Activated naive CD4-positive, alpha-beta T cell treated with anti-CD3 and anti-CD28 coated beads, Interleukin-2, amount 10 ng/mL, durations not matched to agents 7 days and 5 days (primary cell): ENCODE measurements at regions not wholly inside any gene's neighbourhood (a gene's known extent, or its start where the extent isn't known, plus 50 kb on each side); places are given as distances from the start of the nearest gene placed in this dataset.

ENCODE experiments used
- CTCF ChIA-PET: fragments of 350-600 bp; sonication (Branson Sonifier 250); formaldehyde crosslinking; loops from one replicate; lab custom pipeline; 2021; ENCODE audit warnings: antibody characterized with exemption; lab: Charles Lee
- DNase-seq: peaks from one replicate; pipeline ENCODE4 v3.0.0-alpha.2; 2020
- H3K27ac Mint-ChIP-seq: one replicate; pipeline ENCODE4 v1.8.0; 2021; ENCODE audit warnings: mild to moderate bottlenecking, moderate library complexity, mixed read lengths
- H3K27me3 Mint-ChIP-seq: one replicate; pipeline ENCODE4 v1.8.0; 2021; ENCODE audit warnings: mild to moderate bottlenecking, mixed read lengths
- H3K36me3 Mint-ChIP-seq: one replicate; pipeline ENCODE4 v1.8.0; 2021; ENCODE audit warnings: mixed read lengths
- H3K4me1 Mint-ChIP-seq: one replicate; pipeline ENCODE4 v1.8.0; 2021; ENCODE audit warnings: mixed read lengths
- H3K4me3 Mint-ChIP-seq: one replicate; pipeline ENCODE4 v1.8.0; 2021; ENCODE audit warnings: mild to moderate bottlenecking, moderate library complexity, mixed read lengths
- H3K9me3 Mint-ChIP-seq: one replicate; pipeline ENCODE4 v1.8.0; 2021; ENCODE audit warnings: mixed read lengths

DNA sequence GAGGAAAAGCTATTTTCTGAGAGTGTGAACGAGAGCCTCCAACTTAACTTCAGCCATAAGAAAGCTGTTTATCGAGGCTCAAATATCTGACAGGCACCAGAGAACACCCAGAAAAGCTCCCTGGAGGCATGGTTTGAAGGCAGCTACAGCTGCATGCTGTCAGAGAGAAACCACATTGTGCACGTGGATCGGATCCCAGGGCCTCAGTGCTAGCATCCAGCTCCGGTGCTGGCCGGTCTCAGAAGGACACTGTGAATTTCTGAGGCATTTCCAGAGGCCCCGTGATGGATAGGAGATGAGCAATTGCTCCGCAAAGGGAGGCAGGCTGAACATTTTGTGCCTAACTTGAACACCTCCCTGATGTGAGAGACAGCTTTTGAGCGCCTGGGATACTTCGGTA lies 315.7 kb downstream of the FGF9 start:
- Mint-ChIP-seq H3K9me3 (no peaks in the 10 kb centered on the region), H3K4me1 (no peaks in the 10 kb centered on the region), H3K36me3 (no peaks in the 10 kb centered on the region), H3K4me3 (no peak overlapping the region), H3K27ac (no peak overlapping the region), H3K27me3 (no peaks in the 10 kb centered on the region)
- DNase-seq = no peak
- CTCF ChIA-PET = no interaction called here

DNA sequence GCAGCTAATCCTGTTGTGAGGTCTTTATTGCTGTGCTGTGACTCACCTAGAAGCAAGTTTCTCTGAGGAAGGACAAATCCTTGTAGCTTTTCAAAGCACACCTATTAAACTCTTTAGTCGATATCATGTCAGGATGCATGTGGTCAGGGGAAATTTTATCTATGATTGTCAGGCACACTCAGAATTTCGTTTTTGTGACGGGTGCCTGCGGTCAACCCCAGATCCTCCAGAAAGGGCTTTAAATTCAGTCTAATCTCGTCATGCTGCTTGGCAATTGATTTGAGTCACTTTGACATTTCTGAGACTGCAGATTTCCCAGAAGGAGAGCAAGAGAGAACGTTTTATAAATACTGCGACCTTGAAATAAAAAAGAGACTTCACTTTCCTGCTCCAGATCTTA lies 316.9 kb downstream of the FGF9 start:
- CTCF ChIA-PET = no interaction called here
- Mint-ChIP-seq H3K4me1 (no peaks in the 10 kb centered on the region), H3K9me3 (no peaks in the 10 kb centered on the region), H3K4me3 (no peak overlapping the region), H3K27ac (no peak overlapping the region), H3K27me3 (no peaks in the 10 kb centered on the region), H3K36me3 (no peaks in the 10 kb centered on the region)
- no peak for DNase-seq

GRCh38 chr13:21988624-21989023 lies 317.8 kb downstream of the FGF9 start:
- CTCF ChIA-PET = no interaction called here
- Mint-ChIP-seq H3K4me3 (no peak overlapping the region), H3K4me1 (no peaks in the 10 kb centered on the region), H3K9me3 (no peaks in the 10 kb centered on the region), H3K36me3 (no peaks in the 10 kb centered on the region), H3K27ac (no peak overlapping the region), H3K27me3 (no peaks in the 10 kb centered on the region)
- DNase-seq = no peak

GRCh38 chr13:21996049-21996448 lies 325.2 kb downstream of the FGF9 start:
- Mint-ChIP-seq H3K27ac (no peak overlapping the region), H3K9me3 (no peaks in the 10 kb centered on the region), H3K36me3 (no peaks in the 10 kb centered on the region), H3K4me3 (no peak overlapping the region), H3K4me1 (no peaks in the 10 kb centered on the region), H3K27me3 (no peaks in the 10 kb centered on the region)
- CTCF ChIA-PET = no interaction called here
- no peak for DNase-seq

DNA sequence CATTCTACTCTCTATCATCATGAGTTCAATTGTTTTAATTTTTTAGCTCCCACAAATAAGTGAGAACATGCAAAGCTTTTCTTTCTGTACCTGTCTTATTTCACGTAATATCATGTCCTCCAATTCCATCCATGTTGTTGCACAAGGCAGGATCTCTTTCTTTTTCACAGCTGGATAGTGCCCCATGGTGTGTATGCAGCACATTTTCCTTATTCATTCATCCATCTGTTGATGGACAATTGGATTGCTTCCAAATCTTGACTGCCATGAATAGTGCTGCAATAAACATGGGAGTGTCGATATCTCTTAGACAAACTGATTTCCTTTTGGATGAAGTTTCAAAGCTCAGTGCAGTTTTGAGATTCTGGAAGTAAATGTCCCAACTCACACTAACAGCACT lies 326.9 kb downstream of the FGF9 start:
- DNase-seq = no peak

GRCh38 chr13:21998279-21998990 lies 327.6 kb downstream of the FGF9 start:
- no peaks in the 10 kb centered on the region for H3K9me3 Mint-ChIP-seq
- H3K4me3 Mint-ChIP-seq = no peak overlapping the region
- no peaks in the 10 kb centered on the region for H3K36me3 Mint-ChIP-seq
- no peak for DNase-seq
- no peaks in the 10 kb centered on the region for H3K27me3 Mint-ChIP-seq
- H3K27ac Mint-ChIP-seq = no peak overlapping the region
- CTCF ChIA-PET = interaction anchor here (0.6 to 0.7 kb wide), 3 partner anchors 20 to 437 kb away, joined by 3 read pairs; no protein-coding TSS in a partner anchor
- H3K4me1 Mint-ChIP-seq = no peaks in the 10 kb centered on the region

More for the DNA sequence above, 326.9 kb downstream of the FGF9 start:
- CTCF ChIA-PET = interaction anchor here (0.6 to 0.7 kb wide), 2 partner anchors 19 to 436 kb away, joined by 3 read pairs; no protein-coding TSS in a partner anchor
- H3K36me3 Mint-ChIP-seq = no peaks in the 10 kb centered on the region
- H3K4me3 Mint-ChIP-seq = no peak overlapping the region
- H3K27ac Mint-ChIP-seq = no peak overlapping the region
- no peaks in the 10 kb centered on the region for H3K4me1 Mint-ChIP-seq
- no peaks in the 10 kb centered on the region for H3K27me3 Mint-ChIP-seq
- no peaks in the 10 kb centered on the region for H3K9me3 Mint-ChIP-seq

GRCh38 chr13:21999666-22000065 lies 328.8 kb downstream of the FGF9 start:
- no peaks in the 10 kb centered on the region for H3K4me1 Mint-ChIP-seq
- no peak overlapping the region for H3K27ac Mint-ChIP-seq
- H3K9me3 Mint-ChIP-seq = no peaks in the 10 kb centered on the region
- no peak overlapping the region for H3K4me3 Mint-ChIP-seq
- CTCF ChIA-PET = no interaction called here
- H3K27me3 Mint-ChIP-seq = no peaks in the 10 kb centered on the region
- H3K36me3 Mint-ChIP-seq = no peaks in the 10 kb centered on the region
- DNase-seq = no peak

DNA sequence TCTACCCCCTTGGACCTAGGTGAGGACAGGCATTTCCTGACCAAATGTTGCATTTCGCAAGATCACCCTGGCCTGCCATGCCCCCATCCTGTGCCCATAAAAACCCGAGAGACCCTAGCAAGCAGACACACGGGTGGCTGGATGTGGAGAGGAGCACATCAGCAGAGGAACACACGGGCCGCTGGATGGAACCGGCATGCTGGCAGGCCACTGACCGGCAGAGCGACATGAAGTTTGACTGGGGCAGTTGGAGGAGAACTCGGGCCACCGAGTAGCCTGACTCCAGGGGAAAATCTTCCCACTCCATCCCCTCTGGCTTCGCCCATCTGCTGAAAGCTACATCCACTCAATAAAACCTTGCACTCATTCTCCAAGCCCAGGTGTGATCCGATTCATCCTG lies 329.3 kb downstream of the FGF9 start:
- H3K9me3 Mint-ChIP-seq = no peaks in the 10 kb centered on the region
- CTCF ChIA-PET = no interaction called here
- no peak overlapping the region for H3K27ac Mint-ChIP-seq
- H3K27me3 Mint-ChIP-seq = no peaks in the 10 kb centered on the region
- no peak for DNase-seq
- no peak overlapping the region for H3K4me3 Mint-ChIP-seq
- H3K4me1 Mint-ChIP-seq = no peaks in the 10 kb centered on the region
- no peaks in the 10 kb centered on the region for H3K36me3 Mint-ChIP-seq

DNA sequence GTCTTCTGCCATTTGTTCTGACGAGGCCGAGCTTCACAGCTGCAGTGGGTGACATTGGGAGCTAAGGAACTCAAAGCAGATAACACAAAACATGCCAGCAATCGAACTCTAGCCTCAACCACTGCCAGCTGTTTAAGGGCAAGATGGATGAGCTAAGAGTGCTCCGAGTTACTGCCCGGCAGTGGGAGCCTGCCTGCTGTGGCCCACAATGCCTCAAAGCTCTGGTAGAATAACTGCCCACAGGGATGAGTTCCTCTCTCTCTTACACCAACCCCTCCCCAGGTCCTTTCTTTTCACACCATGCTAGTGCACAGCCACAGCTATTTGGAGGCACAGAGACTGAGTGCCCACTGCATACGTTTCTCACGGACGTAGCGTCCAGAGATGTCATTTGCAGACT lies 330.5 kb downstream of the FGF9 start:
- Mint-ChIP-seq H3K9me3 (no peaks in the 10 kb centered on the region), H3K27me3 (no peaks in the 10 kb centered on the region), H3K27ac (no peak overlapping the region), H3K36me3 (no peaks in the 10 kb centered on the region), H3K4me1 (no peaks in the 10 kb centered on the region), H3K4me3 (no peak overlapping the region)
- CTCF ChIA-PET = no interaction called here
- DNase-seq = no peak

GRCh38 chr13:22002893-22003292 lies 332.0 kb downstream of the FGF9 start:
- no peak overlapping the region for H3K27ac Mint-ChIP-seq
- CTCF ChIA-PET = no interaction called here

DNA sequence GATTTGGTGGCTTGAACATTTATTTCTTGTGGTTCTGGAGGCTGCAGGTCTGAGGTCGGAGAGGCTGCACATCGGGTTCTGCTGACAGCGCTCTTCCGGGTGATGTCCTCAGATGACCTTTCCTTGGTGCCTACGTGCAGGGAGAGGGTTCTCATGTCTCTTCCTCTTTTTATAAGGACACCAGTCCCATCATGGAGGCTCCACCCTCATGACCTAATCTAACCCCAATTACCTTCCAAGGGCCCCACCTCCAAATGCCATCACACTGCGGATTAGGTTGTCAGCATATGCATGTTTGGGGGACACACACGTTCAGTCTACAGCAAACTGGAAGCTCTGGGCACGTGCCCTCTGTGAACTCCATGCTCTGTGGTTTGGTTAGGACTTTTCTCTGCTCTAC lies 338.6 kb downstream of the FGF9 start:
- no peaks in the 10 kb centered on the region for H3K36me3 Mint-ChIP-seq
- CTCF ChIA-PET = no interaction called here
- H3K4me1 Mint-ChIP-seq = no peaks in the 10 kb centered on the region
- H3K9me3 Mint-ChIP-seq = peaks cover 2% of the 10 kb centered on the region
- DNase-seq = no peak
- H3K27me3 Mint-ChIP-seq = no peaks in the 10 kb centered on the region
- no peak overlapping the region for H3K27ac Mint-ChIP-seq
- no peak overlapping the region for H3K4me3 Mint-ChIP-seq

More at GRCh38 chr13:22002893-22003292, 332.0 kb downstream of the FGF9 start:
- Mint-ChIP-seq H3K36me3 (no peaks in the 10 kb centered on the region), H3K4me1 (no peaks in the 10 kb centered on the region), H3K4me3 (no peak overlapping the region), H3K27me3 (no peaks in the 10 kb centered on the region), H3K9me3 (no peaks in the 10 kb centered on the region)
- no peak for DNase-seq

DNA sequence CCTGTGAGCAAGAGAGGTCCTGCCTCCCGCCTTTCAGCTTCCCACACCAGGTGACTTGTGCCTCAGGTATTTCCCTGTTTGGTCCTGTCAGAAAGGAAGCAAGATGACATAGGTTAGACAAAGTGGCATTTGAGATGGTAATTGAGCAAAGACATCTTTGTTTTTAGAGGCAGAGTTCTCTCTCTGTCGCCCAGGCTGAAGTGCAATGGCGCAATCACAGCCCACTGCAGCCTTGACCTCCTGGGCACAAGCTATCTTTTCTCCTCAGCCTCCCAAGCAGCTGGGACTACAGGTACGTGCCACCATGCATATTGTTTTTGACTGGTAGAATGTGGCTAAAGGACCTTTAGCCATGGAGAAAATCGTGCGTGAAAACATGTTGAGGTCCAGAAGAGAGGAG lies 339.1 kb downstream of the FGF9 start:
- Mint-ChIP-seq H3K4me3 (no peak overlapping the region), H3K4me1 (no peaks in the 10 kb centered on the region), H3K36me3 (no peaks in the 10 kb centered on the region), H3K9me3 (peaks cover 2% of the 10 kb centered on the region), H3K27ac (no peak overlapping the region), H3K27me3 (no peaks in the 10 kb centered on the region)
- CTCF ChIA-PET = no interaction called here
- no peak for DNase-seq

DNA sequence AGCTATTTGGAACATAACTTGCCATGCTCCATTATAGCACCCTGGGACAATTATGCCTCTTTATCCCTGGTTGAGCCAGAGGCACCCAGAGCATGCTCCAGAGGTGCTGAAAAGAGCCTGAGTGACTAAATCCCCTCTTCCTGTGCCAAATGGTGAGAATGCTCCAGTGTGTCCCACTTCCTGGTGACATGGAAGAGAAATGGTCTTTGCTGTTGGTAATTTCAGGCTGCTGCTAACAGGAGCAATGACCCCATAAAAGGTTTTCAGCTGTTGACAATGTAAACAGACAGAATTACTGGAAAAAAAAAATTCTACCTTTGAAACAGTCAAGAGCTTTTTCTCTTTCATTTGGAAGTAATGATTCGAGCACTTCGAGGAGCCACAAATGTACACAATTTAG lies 341.8 kb downstream of the FGF9 start:
- DNase-seq = no peak

DNA sequence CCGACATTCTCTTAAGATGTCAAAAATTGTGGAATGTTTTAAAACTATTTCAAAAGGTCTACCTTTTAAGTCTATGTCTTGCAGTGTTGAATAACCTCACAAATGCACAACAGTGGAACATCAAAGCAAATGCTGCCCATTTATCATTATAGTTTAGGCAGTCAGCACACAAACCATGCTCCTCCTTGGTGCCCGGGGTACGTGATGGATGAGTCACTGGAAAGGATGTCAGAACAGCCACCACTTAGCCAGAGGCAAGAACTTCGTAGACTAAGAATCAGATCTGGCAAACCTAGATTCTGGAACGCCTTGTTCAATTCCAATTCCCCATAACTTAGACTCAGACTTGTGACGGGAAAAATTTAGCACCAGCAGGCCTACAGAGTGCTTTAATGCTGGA lies 343.6 kb downstream of the FGF9 start:
- Mint-ChIP-seq H3K9me3 (no peaks in the 10 kb centered on the region), H3K27me3 (no peaks in the 10 kb centered on the region), H3K27ac (no peak overlapping the region), H3K4me3 (no peak overlapping the region), H3K36me3 (no peaks in the 10 kb centered on the region), H3K4me1 (peaks cover 2% of the 10 kb centered on the region)
- no peak for DNase-seq
- CTCF ChIA-PET = no interaction called here

More for the DNA sequence above, 341.8 kb downstream of the FGF9 start:
- Mint-ChIP-seq H3K27ac (no peak overlapping the region), H3K9me3 (peaks cover 2% of the 10 kb centered on the region), H3K36me3 (no peaks in the 10 kb centered on the region), H3K27me3 (no peaks in the 10 kb centered on the region), H3K4me1 (peaks cover 2% of the 10 kb centered on the region), H3K4me3 (no peak overlapping the region)
- CTCF ChIA-PET = interaction anchor here (0.6 kb wide), 1 partner anchor 265 kb away, joined by 3 read pairs; no protein-coding TSS in a partner anchor

DNA sequence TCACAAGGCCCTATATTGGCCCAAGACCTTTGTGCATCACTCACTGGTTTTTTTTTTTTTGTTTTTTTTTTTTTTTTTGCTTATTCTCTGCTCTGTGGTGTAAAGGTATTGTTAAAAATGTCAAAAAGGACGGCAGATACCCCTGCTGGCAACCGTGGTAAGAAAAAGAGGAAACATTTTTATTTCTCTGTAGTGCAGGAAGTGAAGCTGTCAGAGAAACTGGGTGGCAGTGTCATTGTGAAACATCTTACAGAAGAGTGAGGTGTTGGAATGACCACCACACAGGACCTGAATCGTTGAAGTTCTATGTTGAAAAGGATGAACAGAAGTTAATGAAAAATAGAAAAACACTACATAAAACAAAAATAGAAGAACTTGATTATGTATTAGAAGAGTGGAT lies 346.4 kb downstream of the FGF9 start:
- Mint-ChIP-seq H3K27me3 (no peaks in the 10 kb centered on the region), H3K27ac (no peak overlapping the region), H3K4me3 (no peak overlapping the region)

More for the DNA sequence above, 346.4 kb downstream of the FGF9 start:
- DNase-seq = no peak
- no peaks in the 10 kb centered on the region for H3K36me3 Mint-ChIP-seq
- H3K4me1 Mint-ChIP-seq = peaks cover 2% of the 10 kb centered on the region
- no peaks in the 10 kb centered on the region for H3K9me3 Mint-ChIP-seq
- CTCF ChIA-PET = no interaction called here
